GM18909 (cell line): ENCODE measurements at regions not wholly inside any gene's neighbourhood (a gene's known extent, or its start where the extent isn't known, plus 50 kb on each side); places are given as distances from the start of the nearest gene placed in this dataset.
"Not testable (repeated sequence)": the region's sequence is repeated elsewhere in the genome, so short reads cannot be mapped to it uniquely, and the experiment has no call there.

Source experiments
- ATAC-seq: cut with Tn5 transposase; IDR thresholded peaks from one replicate; pipeline ENCODE4 v1.9.1; 2021; ENCODE audit warnings: mild to moderate bottlenecking; ENCODE audit not compliant: unreplicated experiment, poor library complexity

GRCh38 chr5:30428866-30429407 is 764.5 kb upstream of the CDH6 start:
- ATAC-seq: not testable (repeated sequence)

GRCh38 chr5:30414078-30414477 is 779.4 kb upstream of the CDH6 start:
- ATAC-seq: no peak

- no peak for ATAC-seq
Observed at GRCh38 chr5:30413540-30413939, 779.9 kb upstream of the CDH6 start.

- no peak for ATAC-seq
Observed at GRCh38 chr5:30405821-30406220, 787.7 kb upstream of the CDH6 start.

- no peak for ATAC-seq
Observed at GRCh38 chr5:30401479-30402058, 791.9 kb upstream of the CDH6 start.

GRCh38 chr5:30398423-30398822 is 795.1 kb upstream of the CDH6 start:
- no peak for ATAC-seq

- ATAC-seq: no peak
Observed at GRCh38 chr5:30392897-30393296, 800.6 kb upstream of the CDH6 start.

- no peak for ATAC-seq
Observed at GRCh38 chr5:30390095-30390494, 803.4 kb upstream of the CDH6 start.

- ATAC-seq: no peak
Observed at GRCh38 chr5:30387974-30388632, 805.4 kb upstream of the CDH6 start.

GRCh38 chr5:30385754-30386153 is 807.7 kb upstream of the CDH6 start:
- ATAC-seq: no peak

GRCh38 chr5:30384171-30384570 is 809.3 kb upstream of the CDH6 start:
- ATAC-seq: no peak

GRCh38 chr5:30380228-30380627 is 813.3 kb upstream of the CDH6 start:
- ATAC-seq: no peak

GRCh38 chr5:30376848-30377247 is 816.6 kb upstream of the CDH6 start:
- no peak for ATAC-seq

- no peak for ATAC-seq
Observed at GRCh38 chr5:30368064-30368463, 825.4 kb upstream of the CDH6 start.

- not testable (repeated sequence) for ATAC-seq
Observed at GRCh38 chr5:30365031-30365430, 828.5 kb upstream of the CDH6 start.

- ATAC-seq: no peak
Observed at GRCh38 chr5:30357371-30357770, 836.1 kb upstream of the CDH6 start.

- no peak for ATAC-seq
Observed at GRCh38 chr5:30355675-30356074, 837.8 kb upstream of the CDH6 start.

GRCh38 chr5:30347858-30348257 is 845.6 kb upstream of the CDH6 start:
- no peak for ATAC-seq

GRCh38 chr5:30345539-30346345 is 847.7 kb upstream of the CDH6 start:
- not testable (repeated sequence) for ATAC-seq

GRCh38 chr5:30343707-30344106 is 849.8 kb upstream of the CDH6 start:
- no peak for ATAC-seq

- no peak for ATAC-seq
Observed at GRCh38 chr5:30341466-30341865, 852.0 kb upstream of the CDH6 start.
